Stomach smooth muscle (tissue), 2 donors: ENCODE measurements at regions not wholly inside any gene's neighbourhood (a gene's known extent, or its start where the extent isn't known, plus 50 kb on each side); places are given as distances from the start of the nearest gene placed in this dataset.

Experiments
- H3K27ac ChIP-seq: one replicate; pipeline ENCODE4 v1.7.0; 2013; ENCODE audit warnings: mild to moderate bottlenecking, low read length, inconsistent platforms
- H3K27me3 ChIP-seq, 2 donors: one replicate each; pipeline ENCODE4 v1.7.0; 2013; ENCODE audit warnings: low read length in 2 of 2; ENCODE audit not compliant: insufficient read depth in 2 of 2, control insufficient read depth in 1 of 2
- H3K36me3 ChIP-seq, 2 donors: one replicate each; pipeline ENCODE4 v1.7.0; 2013; ENCODE audit warnings: low read length in 2 of 2; ENCODE audit not compliant: control insufficient read depth in 2 of 2, insufficient read depth in 2 of 2
- H3K4me1 ChIP-seq: one replicate; pipeline ENCODE4 v1.7.0; 2013; ENCODE audit warnings: low read length; ENCODE audit not compliant: control insufficient read depth, insufficient read depth
- H3K4me3 ChIP-seq, 2 donors: one replicate each; pipeline ENCODE4 v1.7.0; 2013; ENCODE audit warnings: low read length in 2 of 2
- H3K9ac ChIP-seq, 2 donors: one replicate each; pipeline ENCODE4 v1.7.0; 2013; ENCODE audit warnings: low read length in 2 of 2, mild to moderate bottlenecking in 1 of 2
- H3K9me3 ChIP-seq, 2 donors: one replicate each; pipeline ENCODE4 v1.7.0; 2013; ENCODE audit warnings: low read length in 2 of 2; ENCODE audit not compliant: control insufficient read depth in 2 of 2
- donor health status: healthy.
- donor health status: Pancreatic carcinoma.

- H3K9me3 ChIP-seq = no peaks in the 10 kb centered on the region
- H3K4me3 ChIP-seq = no peak overlapping the region
- H3K4me1 ChIP-seq = peaks cover 2% of the 10 kb centered on the region
- H3K9ac ChIP-seq = no peak overlapping the region
- H3K27ac ChIP-seq = no peak overlapping the region
- no peaks in the 10 kb centered on the region for H3K36me3 ChIP-seq
- no peaks in the 10 kb centered on the region for H3K27me3 ChIP-seq
These were observed 54.4 kb upstream of the IRF2 start for GRCh38 chr4:184528713-184529112.

- Histone ChIP-seq H3K27me3 (no peaks in the 10 kb centered on the region), H3K4me3 (no peak overlapping the region), H3K9ac (no peak overlapping the region), H3K27ac (no peak overlapping the region), H3K36me3 (no peaks in the 10 kb centered on the region), H3K4me1 (no peaks in the 10 kb centered on the region), H3K9me3 (no peaks in the 10 kb centered on the region)
These were observed 53.7 kb upstream of the IRF2 start for GRCh38 chr4:184528051-184528450.

GRCh38 chr4:184526228-184526627 is 51.9 kb upstream of the IRF2 start:
- Histone ChIP-seq H3K4me3 (no peak overlapping the region), H3K27ac (no peak overlapping the region), H3K9ac (no peak overlapping the region), H3K27me3 (no peaks in the 10 kb centered on the region), H3K36me3 (no peaks in the 10 kb centered on the region), H3K4me1 (no peaks in the 10 kb centered on the region), H3K9me3 (no peaks in the 10 kb centered on the region)
